ENCODE measurements at regions not wholly inside any gene's neighbourhood (a gene's known extent, or its start where the extent isn't known, plus 50 kb on each side); places are given as distances from the start of the nearest gene placed in this dataset.

- TF ChIP-seq POLR2A (IDR thresholded peaks at IDR 0.05) (no peak), CTCF (IDR thresholded peaks at IDR 0.05) (no peak)
Observed at GRCh38 chr2:223418131-223418530, 184.0 kb downstream of the SCG2 start.
